CD4-positive, alpha-beta T cell treated with Interferon gamma for 1 hour (primary cell): ENCODE measurements at regions not wholly inside any gene's neighbourhood (a gene's known extent, or its start where the extent isn't known, plus 50 kb on each side); places are given as distances from the start of the nearest gene placed in this dataset.

Source experiments
- DNase-seq: peaks from one replicate; pipeline ENCODE4 v3.0.0-alpha.2; 2020

DNA sequence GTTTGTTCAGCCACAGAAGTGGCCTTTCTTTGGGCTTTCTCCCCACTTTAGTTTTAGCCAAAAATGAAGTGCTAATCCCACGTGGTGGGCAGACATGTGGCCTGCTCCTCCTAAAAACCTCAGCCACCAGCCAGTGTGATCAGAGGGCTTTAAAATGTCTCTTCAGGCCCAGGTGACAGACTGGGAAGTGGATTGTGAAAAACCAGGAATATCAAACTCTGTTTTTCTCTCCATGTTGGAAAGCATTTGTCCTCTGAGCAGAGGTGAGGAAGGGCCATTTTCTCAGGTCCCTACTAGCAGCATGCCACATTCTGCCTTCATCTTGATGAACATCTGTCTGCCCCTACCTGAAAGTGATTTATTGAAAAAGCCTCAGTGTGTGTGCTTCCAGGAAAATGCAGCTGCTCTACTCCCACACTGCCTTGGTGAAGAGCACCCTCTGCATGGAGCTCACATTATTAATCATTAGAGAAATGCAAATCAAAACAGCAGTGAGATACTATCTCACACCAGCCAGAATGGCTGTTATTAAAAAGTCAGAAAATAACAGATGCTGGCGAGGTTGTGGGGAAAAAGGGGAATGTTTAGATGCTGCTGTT is 181.2 kb upstream of the DMAC1 start:
- no peak for DNase-seq

DNA sequence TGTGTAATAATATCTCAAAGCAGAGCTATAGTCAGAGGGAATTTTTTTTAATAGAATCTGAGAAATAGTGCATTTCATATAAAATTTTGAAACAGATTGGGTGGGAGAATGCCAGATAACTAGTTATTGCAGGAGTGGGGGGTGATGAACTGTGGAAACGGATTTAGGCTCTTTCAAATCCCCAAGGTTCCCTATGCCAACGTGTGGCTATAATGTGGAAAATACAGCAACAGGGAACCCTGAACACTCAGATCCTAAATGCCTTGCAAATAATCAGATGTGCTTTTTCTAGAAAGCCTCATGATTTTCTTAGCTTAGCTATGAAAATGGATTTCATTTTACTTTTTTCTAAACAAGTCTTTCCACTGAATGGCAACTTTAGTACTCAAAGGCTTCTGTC is 180.5 kb upstream of the DMAC1 start:
- no peak for DNase-seq

DNA sequence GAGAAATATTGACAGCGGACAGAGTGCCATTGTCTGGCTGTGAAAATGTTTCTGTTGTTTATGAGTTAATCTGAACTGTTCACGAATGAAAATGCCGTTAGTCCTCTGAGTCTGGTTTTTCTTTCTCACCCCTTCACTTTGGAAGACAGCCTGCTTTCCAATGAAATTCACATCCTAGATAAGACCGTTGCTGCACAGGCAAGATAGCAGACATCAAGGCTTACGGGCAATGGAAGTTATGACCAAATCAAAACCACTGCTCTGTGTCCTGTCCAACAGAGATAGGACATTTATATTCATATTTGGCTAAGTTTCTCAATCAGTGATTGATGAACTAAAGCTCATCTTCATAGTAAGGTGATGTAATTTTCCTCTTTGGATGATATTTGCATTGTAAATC is 180.0 kb upstream of the DMAC1 start:
- no peak for DNase-seq

DNA sequence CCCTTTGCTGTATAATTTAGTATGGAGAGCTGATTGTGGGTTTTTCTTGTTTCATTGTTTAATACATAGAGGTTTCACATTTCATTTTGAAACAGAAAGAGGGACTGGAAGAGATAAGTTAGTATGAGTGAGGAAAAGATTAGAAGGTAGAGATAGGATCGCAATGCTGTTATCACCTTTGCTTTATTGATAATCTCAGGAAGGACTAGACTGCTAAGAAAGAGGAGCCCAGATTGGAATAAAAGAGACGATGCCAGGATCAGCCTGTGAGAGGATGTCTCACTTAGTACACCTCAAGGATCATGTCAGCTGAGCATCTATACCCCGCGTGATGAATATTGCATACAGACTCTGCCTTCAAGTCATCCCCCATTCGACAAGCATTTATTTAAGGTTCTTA is 178.0 kb upstream of the DMAC1 start:
- no peak for DNase-seq

DNA sequence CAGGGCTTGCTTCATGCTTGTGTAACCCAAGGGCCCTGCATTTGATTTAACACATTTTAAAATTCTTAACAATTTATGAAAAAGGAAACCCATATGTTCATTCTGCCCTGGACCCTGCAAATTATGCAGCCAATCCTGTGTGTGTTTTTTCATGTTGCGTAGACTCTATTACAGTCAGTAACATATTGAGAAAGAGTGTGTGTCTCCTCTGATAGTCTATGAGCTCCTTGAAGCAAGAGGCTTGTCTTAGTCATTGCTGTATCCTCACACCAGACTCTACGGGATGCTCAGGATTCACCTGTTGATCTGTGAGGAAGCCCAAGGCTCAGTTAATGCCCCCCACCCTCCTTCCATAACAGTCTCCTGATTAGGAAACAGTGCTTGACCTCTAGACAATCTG is 177.3 kb upstream of the DMAC1 start:
- no peak for DNase-seq

DNA sequence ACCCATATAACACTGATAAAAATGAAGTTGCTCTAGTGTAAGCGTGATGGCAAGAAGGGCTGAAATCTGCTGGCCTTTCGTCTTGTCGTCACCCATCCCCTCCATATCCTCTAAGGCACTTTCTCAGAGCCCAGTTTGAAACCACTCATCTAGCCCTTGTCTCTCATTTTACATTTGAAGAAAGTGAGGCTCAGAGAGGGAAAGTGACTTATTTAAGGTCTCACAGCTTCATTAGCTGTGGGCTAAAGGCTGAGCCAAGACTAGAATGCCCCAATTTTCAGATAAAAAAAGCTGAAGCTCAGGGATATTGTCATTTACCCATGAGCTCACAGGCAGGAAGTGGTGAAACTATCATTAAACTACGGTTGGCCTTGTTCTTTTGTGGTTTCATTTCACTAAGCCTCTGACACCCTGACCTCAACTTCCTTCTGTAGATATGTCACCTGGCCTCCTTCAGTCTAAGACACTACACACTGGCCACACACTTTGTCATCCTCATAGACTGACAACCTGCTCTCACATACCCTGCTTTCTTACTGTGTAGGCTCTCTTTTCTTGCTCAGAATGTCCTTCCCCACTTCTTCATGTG is 176.7 kb upstream of the DMAC1 start:
- DNase-seq, result peak; percentile 64

DNA sequence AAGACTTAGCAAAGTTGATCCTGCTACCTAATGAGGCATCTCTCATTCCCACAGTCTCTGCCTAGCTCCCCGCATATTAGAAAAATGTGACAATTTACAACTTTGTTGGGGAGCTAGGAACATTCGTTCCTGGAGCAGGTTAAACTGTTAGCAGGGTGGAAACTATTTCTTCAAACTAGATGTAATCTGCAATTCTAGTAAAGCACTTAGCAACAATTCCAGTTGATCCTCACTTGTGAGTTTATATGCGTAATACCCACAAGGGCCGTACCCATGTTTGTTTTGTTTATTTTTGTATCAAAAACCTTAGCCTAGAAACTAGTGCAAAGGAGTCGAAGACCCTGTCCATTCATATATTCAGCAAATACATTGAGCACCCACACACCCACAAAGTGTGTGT is 175.8 kb upstream of the DMAC1 start:
- DNase-seq, result no peak

DNA sequence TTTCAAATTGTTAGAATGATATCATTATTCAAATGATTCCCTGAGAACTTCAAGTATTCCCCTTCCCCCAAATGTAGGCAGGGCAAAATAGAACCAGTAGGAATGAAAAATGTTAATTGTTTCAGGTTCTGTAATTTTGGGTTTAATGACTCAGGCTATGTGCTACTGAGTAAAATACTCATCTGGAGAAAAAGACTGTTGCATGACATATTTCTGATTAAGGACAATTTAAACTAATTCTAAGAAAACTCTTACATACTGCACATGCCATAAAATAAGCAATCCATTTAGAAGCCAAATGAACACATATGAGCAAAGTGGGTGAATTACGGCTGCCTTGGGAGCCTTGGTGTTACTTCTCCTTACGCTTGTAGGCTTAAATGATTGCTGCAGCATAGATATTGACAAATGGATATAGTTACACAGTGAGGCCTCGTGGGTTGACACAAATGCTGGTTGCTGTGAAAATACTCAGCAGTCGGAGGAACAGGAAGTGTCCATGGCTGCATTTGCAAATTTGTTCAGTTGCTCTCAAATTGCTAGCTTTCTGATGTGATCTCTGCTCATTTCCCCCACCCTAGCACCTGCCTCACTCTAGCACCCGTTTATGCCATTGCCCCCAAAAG is 174.9 kb upstream of the DMAC1 start:
- peak; percentile 32 for DNase-seq

DNA sequence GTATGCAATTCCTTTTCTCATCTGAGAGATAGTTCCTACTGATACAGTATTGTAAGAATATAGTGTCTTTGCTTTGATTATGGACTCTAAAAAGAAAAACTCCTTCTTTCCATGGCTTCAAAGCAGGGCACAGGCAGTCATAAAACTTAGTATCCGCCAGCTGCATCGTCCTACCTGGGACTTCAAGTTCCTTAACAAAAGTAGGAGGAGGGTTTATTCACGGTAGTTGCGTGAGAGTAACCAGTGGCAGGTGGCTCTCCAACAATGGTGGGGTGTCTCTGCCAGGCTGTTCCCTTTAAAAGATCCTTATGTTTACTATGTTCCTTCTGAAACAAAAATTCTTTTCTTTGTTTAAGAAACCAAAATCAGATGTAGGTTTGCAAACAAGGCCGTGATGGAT is 173.5 kb upstream of the DMAC1 start:
- DNase-seq, result no peak

DNA sequence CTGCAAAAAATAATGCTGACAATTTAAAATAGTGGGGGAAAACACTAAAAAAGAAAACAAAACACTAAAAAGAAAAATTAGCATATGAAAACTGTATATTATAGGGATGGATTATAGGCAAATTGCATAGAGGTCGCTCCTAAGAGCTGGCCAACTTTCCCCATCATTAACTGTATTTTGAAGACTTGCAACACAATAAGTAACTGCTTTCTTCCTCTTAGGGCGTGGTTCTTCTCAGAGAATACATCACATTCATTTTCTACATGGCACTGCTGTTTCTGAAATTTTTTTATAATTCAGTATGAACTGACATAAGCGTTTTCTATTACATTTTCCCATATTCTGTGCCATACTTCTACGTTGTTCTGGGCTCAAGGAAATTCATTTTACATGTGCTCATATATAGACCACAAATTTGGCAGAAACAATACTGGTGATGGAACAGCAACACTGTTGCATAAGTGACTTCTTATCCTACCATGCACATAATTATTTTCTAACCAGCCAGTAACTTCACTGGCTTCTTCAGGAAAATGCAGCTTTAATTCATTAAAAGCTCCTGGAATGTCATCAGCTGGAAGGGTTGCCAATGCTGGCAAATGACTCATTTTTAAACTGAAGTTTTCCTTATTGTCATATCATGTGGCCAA is 171.2 kb upstream of the DMAC1 start:
- no peak for DNase-seq

DNA sequence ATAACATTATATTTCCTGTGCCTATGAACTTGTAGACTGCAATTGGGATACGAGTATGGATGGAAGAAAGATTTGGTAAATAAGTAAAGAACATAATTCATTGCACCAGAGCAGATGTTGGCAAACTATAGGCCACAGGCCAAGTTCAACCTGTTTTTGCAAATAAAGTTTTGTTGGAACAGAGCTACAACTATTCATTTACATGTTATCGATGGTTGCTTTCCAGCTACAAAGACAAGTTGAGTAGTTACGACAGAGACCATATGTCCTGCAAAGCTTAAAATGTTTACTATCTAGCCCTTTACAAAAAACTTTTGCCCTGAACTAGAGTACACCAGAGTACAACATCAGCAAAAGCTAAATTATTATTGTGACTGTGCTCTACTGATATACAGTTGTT is 169.1 kb upstream of the DMAC1 start:
- DNase-seq, result no peak

DNA sequence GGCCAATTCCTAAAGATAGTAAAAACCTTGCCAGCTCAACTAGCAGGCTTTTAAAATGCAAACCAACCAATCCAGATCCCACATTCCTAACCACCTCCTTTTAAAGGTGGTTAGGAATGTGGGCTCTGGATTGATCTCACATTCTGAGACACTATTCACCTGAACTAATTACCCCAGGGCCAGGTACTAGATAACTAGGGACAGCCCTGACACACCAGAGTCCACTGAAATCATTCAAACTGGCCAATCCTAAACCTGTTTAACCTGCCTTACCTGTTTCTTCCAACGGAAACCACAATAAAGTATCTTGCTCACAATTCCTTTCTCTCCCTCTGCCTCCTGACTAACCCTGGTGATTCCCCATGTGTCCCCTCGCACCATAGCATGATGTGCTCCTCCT is 168.3 kb upstream of the DMAC1 start:
- DNase-seq, result no peak

DNA sequence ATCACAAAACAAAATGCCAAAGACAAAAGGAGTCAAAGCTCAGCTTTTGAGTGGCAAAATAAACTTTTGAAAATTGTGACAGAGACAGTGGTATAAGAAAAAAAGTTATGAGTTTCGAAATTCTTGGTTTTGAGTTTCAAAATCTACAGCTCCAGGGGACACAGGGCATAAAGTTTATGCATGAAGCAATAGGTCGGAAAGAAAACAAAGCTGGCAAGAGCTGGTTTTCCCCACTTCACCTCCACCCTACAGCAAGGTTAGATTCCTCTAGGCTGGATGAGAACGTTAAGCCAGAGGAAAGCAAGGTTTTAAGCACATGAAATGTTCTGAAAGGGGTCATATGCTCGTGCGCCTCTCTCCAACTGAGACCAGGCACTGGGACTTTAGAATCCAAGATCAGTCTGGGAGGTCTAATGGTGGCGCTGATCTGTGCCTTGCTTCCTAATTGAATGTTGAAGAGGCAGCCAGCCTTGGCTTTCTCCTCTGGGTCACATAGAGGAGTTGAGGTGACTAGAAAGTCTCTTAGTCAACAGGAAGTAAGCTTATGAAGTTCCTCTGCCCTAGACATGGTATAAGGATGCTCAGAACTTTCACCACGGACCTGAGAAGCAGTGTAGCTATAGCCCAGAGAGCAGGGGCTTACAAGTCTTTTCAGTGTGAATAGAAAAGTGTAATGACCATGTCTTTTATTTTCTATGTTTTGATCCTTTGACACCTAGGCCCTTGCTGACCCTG is 167.7 kb upstream of the DMAC1 start:
- DNase-seq, result peak; percentile 1

DNA sequence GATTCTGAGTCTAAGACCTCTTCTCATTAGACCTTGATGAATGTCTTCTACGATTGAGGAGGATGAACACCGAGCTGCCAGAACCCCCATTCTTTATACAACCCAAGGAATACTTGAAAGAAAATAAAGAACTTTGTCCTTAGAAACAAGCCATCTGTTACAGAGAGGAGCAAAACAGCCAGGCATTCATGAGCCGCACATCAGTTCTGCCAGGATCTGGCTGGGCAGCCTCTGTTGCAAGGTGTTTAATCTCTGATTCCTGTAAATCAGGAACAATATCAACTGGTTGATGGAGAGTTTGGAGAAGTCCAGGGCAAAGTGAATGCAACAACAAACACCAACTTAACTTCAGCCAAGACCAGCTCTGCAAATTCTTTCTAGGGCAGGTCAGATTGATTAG is 165.5 kb upstream of the DMAC1 start:
- no peak for DNase-seq

DNA sequence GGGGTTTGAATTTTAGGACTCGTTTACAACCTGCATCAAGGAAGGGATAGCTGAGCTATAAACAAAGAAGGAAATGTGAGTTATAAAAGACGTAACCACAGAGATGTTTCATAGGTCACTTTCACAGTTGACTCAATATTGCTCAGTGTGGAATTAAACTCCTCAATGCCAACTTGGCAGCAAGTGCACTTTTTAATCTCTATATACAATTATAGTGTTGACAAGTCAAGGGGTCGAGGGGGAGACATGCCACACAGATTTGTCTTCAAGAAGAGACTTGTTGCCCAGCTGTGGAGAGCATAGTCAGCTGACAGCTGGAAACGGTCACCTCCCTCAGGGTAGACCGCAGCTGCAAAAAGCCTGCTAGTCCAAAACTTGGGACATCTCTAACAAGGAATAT is 163.4 kb upstream of the DMAC1 start:
- DNase-seq, result no peak

DNA sequence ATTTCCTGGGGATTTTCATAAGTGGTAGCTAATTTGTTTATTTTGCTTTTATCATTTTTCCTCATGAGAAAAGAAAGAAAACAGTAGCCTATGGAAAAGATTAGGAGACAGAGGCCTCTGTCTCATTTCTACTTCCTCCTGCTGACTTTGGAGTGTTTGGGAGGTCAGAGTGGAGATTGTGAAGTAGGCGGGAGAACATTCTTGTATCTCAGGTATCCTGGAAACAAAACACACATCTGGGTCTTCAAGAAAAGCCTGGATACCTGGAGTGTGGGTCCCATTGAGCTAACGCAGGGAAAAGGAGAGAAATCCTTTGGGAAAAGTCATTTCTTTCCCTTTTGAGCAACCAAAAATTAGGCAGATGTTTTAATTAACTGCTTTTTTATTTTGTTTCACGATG is 161.5 kb upstream of the DMAC1 start:
- DNase-seq, result no peak

DNA sequence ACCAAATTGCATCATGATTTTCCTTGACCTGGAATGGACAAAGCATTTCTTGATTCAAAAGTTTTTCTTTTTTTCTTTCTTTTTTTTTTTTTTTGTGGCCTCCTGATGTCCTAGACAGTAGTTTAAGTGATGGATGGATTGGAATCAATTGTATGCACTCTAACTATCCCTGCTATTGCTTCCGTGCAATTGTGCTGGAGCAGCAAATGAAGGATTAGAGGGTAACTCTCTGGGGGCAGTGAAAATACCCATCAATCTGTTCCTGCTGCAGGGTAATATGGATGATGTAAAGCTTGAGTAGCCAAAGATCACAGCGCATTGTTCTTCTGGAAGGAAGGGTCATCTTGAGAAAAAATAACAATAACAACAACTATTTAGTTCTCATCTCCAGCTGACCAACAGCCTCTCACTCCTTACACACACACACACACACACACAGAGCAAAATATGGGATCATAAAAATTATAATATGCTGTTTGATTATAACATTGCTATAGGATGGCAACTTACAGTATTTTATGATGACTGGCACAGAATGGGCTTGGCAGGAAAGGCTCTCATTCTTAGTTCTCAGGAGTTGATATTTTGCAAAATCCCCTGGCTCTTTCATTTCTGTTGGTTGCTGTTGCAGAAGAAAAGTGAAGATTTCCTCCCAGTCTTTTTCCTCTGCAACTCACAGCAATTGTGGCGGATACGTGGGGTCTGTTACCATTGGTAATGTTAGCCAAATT is 160.9 kb upstream of the DMAC1 start:
- DNase-seq, result no peak

DNA sequence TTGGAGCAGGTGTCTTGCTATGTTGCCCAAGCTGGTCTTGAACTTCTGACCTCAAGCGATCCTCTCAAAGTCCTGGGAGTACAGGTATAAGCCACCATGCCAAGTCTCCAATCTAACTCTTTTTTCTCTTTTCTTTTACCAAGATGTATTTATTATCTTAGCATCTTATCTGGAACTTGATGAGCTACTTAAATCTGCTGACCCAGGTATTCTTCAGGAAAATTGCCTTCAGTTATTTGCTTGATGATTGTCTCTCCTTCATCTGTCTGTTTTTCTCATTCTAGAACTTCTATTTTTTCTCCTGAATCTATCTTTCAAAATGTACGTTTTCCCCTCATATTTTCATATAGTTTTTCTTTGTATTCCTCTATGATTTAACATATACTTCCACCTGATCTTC is 158.2 kb upstream of the DMAC1 start:
- no peak for DNase-seq

DNA sequence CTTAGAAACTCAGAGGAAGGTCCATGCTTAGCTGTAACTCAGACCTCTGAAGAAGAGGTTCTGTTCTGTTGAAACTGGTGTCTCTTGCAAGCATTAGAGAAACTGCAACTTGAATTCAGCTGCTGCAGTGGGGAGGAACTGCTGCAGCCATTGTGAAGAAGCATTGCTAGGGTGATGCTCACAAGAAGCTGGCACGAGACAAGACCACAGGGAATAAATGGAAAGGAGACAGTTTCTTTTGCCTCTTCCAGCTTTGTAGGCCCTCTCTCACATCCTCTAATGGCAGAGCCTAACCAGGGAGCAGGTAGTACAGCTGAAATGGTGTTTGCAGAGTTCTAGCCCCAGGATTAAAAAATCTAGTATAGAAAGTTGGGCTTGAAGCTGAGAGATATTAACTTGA is 148.0 kb upstream of the DMAC1 start:
- no peak for DNase-seq

DNA sequence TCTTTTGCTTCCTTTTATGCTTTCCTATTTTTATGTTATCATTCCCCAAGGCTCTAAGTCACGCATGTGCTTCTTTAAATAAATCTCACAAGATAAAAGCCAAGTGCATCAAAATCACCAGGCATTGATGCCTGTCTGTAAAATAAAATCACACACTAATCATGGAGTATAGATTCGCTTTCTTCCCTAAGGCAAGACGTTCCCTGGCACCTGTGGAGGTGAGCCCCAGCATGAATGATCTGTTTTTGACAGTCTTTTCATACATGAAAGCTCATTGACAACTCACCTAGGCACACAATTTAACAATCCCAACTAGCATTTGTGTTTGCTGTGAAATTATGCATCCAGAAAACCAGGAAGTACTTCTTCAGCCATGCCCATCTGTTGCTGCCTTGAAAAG is 146.9 kb upstream of the DMAC1 start:
- no peak for DNase-seq

DNA sequence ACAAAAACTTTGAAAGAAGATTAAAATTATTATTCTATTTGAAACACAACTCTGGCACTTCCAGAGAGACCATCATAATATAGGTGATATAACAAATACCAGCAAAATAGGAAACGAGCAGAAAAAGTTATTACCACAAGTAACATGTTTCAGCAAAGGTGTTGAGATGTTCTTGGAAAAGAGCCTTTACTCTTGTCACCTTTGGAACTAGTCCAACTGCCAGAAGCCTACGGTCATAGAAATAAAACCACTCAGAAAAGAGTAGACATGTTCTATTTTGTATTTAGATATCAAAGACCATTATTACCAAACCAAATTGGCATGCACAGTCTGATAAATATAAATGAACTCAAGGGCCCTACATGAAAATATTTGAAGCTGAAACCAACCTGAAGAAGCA is 145.0 kb upstream of the DMAC1 start:
- no peak for DNase-seq

DNA sequence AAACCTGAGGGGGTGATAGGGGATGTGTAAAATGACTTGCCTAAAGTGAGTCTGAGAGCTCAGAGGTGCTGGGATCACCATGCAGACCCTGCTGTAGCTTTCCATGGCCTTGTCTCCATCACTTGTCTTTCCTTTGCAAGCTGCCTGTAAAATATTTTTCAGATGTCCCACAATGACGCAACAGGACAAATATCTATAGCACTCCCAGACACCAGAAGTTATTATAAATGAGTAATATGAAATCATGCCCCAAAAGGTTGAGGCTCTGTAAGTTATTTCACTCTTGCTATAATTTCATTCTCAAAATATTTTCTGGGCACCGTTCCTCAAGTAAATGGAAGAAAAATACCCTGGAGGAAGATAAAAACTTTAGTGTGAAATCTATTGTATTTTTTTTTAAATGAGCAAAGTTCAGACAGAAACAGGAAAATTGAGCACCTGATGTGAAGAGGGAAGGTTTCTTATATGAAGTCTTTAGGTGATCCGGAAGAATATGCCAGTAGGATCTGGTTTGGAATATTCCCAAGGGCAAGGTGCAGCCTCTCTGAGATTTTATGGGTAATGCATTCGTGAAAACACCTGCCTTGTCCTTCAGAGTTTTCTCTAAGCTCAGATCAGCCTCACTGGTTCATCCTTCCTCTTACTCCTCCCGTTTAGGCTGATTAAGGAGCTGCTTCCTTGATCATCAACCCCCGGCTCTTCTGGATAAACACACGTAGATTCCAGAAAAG is 138.3 kb upstream of the DMAC1 start:
- DNase-seq, result no peak
